ENCODE measurements at regions not wholly inside any gene's neighbourhood (a gene's known extent, or its start where the extent isn't known, plus 50 kb on each side); places are given as distances from the start of the nearest gene placed in this dataset.
"Not testable (repeated sequence)": the region's sequence is repeated elsewhere in the genome, so short reads cannot be mapped to it uniquely, and the experiment has no call there.

GRCh38 chr7:112937651-112938415 is 147.6 kb upstream of the TMEM168 start:
- DNase-seq (ENCODE audit: low spot score) (no peak), FAIRE-seq (no peak)

- FAIRE-seq: no peak
- DNase-seq (ENCODE audit: low spot score): no peak
Observed at GRCh38 chr7:112933598-112933997, 143.4 kb upstream of the TMEM168 start.

DNA sequence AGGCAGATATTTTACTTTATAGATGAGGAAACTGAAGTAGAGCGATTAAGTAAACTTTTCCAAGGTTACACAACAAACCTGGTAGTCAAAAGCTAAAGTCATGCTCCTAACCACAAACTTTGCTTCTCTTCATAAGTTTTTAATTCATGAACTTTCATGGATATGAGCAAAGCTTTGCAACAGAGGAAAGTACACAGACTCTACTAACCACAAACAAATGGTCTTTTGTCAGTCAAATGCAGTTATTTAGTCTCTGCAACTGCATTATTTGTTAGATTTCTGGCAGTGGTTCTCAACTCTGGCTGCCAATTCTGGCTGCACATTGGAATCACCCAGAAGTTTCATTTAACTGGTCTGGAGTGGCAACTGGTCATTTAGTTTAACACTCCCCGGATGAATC is 140.6 kb upstream of the TMEM168 start:
- FAIRE-seq (peak; percentile 71), DNase-seq (ENCODE audit: low spot score) (no peak)

DNA sequence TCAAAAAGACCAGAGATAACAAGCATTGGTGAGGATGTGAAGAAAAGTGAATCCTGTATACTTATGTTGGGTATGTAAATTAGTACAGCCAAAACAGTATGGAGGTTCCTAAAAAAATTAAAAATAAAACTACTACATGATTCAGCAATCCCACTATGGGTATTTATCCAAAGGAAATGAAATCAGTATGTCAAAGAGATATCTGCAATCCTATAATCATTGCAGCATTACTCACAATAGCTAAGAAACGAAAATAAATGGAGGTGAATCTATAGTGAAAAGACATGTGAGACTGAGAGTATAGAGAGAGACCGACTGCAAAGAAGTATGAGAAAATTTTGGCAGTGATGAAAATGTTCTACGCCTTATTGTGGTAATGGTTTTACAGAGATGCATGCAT is 139.2 kb upstream of the TMEM168 start:
- no peak for FAIRE-seq

GRCh38 chr7:112926018-112926417 is 135.8 kb upstream of the TMEM168 start:
- FAIRE-seq (no peak), DNase-seq (ENCODE audit: low spot score) (no peak)

More for the DNA sequence above, 139.2 kb upstream of the TMEM168 start:
- no peak for DNase-seq (ENCODE audit: low spot score)

DNA sequence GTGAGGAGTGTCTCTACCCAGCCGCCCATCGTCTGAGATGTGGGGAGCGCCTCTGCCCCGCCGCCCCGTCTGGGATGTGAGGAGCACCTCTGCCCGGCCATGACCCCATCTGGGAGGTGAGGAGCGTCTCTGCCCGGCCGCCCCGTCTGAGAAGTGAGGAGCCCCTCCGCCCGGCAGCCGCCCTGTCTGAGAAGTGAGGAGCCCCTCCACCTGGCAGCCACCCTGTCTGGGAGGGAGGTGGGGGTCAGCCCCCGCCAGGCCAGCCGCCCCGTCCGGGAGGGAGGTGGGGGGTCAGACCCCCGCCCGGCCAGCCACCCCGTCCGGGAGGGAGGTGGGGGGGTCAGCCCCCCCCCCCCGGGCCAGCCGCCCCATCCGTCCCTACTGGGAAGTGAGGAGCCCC is 132.4 kb upstream of the TMEM168 start:
- not testable (repeated sequence) for DNase-seq (ENCODE audit: low spot score); FAIRE-seq

- not testable (repeated sequence) for DNase-seq (ENCODE audit: low spot score); FAIRE-seq
Observed at GRCh38 chr7:112916431-112916830, 126.2 kb upstream of the TMEM168 start.

GRCh38 chr7:112908086-112908485 is 117.9 kb upstream of the TMEM168 start:
- DNase-seq (ENCODE audit: low spot score) (no peak), FAIRE-seq (no peak)

- no peak for DNase-seq (ENCODE audit: low spot score)
- no peak for FAIRE-seq
Observed at GRCh38 chr7:112907658-112908057, 117.5 kb upstream of the TMEM168 start.

DNA sequence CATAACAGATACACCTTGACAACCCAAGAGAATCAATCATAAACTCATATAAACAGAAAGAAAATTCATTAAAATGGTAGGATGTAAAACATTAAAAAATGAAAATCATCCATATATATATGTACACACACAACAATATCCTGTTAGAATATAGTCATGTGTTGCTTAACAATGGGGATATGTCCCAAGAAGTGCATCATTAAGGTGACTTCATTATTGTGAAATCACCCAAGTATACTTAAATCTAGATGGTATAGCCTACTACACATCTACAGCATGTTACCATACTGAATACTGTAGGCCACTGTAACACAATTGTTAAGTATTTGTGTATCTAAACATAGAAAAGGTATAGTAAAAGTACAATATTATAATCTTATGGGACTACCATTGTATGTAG is 115.8 kb upstream of the TMEM168 start:
- DNase-seq (ENCODE audit: low spot score): no peak
- FAIRE-seq: no peak

DNA sequence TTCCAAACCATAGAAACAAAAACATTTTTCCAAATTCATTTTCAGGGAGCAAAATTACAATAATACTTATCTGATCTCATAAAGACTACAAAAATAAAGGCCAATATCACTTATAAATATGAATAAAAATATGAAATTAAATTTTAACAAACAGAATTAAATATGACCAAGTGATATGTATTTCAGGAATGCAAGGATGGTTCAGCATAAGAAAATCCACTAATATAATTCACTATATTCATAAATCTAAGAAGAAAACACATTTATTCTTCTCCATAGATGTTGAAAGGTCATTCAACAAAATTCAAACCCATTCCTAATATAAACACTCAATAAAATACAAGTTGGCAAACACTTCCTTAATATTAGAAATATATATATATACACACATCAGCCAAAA is 115.2 kb upstream of the TMEM168 start:
- DNase-seq (ENCODE audit: low spot score): no peak
- peak; percentile 38 for FAIRE-seq

GRCh38 chr7:112898432-112899290 is 108.5 kb upstream of the TMEM168 start:
- DNase-seq (ENCODE audit: low spot score): peak; percentile 54
- peak; percentile 63 for FAIRE-seq

DNA sequence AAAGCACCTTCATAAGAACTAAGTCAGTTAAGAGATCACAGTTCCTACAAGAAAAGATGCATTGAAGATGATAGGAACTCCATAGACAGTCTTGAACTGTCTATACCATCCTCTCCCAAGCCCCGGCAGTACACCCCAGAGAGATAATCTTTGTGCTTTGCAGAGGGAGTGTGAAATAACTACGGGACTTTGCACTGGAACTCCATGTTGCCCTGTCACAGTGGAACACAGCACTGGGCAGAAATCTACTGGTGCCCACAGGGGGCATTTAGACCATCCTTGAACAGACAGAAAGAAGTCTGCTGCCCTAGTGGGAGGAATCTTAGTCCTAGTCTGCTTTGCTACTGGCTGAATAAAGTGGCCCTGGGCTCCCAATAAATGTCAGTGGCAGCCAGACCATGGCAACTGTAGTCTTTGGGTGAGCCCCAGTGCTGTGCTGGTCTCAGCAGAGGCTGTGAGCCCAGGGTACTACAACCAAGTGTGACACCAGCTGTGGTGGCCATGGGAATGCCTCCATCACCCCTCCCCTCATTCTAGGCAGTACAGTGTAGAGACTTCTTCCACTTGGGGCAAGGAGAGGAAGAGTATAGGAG is 107.7 kb upstream of the TMEM168 start:
- FAIRE-seq: no peak
- no peak for DNase-seq (ENCODE audit: low spot score)

DNA sequence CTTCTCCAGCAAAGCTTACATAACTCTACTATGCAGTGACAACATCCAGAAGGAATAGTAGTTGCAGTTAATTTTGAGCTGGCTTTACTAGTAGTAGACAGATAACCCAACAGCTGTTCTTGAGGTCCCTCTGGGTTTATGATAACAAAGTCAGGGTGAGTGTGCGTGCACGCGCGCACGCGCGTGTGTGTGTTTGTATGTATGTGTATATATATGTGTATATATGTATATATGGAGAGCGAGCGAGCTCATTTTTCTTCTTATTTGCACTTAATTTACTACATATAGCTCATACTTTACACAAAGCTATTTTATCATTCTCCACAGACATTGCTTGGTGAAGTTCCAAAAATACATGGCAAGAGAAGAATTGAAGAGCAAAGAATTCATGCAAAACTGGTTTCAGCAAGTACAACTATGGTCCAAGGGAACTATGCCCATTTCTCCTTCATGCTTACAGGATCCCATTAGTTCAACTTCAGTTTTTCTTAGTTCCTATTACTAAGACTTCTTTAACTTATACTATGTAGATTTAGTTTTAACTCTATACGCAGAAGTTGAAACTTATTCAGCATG is 105.9 kb upstream of the TMEM168 start:
- DNase-seq (ENCODE audit: low spot score): no peak
- no peak for FAIRE-seq

- FAIRE-seq: no peak
- DNase-seq (ENCODE audit: low spot score): peak; percentile 27
Observed at GRCh38 chr7:112892263-112892662, 102.1 kb upstream of the TMEM168 start.

GRCh38 chr7:112891698-112892097 is 101.5 kb upstream of the TMEM168 start:
- DNase-seq (ENCODE audit: low spot score) (no peak), FAIRE-seq (no peak)

- DNase-seq (ENCODE audit: low spot score): no peak
- no peak for FAIRE-seq
Observed at GRCh38 chr7:112889834-112890438, 99.7 kb upstream of the TMEM168 start.

DNA sequence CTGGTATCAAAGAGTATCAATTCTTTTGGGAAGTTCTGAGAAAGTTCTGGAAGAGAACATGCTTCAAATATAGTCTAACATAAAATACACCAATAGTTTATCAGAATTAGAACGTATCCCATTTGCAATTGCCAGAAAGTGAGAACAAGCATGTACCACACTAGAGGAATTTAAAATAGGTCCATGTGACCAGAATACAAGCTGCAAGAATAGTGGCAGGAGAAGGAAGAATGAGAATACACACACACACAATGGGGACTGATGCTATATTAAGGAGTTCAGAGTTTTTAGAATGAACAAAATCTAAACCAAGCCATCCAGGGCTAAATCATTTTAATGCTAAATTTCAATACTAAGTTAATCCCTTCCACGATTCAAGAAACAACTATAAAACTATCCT is 99.1 kb upstream of the TMEM168 start:
- FAIRE-seq: no peak
- no peak for DNase-seq (ENCODE audit: low spot score)

DNA sequence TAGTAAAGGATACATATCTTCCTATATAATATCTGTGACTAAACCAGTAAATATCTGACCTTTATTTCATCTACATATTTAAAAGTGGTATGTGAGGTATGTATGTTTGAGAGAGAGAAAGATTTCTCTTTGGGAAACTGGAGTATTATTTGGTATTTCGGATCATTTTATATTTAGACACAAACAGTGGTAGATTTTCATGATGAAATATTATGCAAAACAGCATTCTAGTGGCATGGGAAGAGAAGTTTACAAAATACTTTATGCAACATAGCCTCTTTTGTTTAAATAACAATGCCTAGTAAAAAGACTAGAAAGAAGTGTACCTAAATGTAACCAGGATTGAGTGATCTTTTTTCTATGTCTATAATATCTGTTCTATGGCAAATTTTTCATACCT is 98.6 kb upstream of the TMEM168 start:
- DNase-seq (ENCODE audit: low spot score): no peak
- no peak for FAIRE-seq

- FAIRE-seq: no peak
- no peak for DNase-seq (ENCODE audit: low spot score)
Observed at GRCh38 chr7:112887976-112888375, 97.8 kb upstream of the TMEM168 start.

GRCh38 chr7:112887337-112887736 is 97.1 kb upstream of the TMEM168 start:
- no peak for DNase-seq (ENCODE audit: low spot score)
- FAIRE-seq: no peak

All from RCC 7860 (cell line).